ENCODE measurements at regions not wholly inside any gene's neighbourhood (a gene's known extent, or its start where the extent isn't known, plus 50 kb on each side); places are given as distances from the start of the nearest gene placed in this dataset.

GRCh38 chr6:144712541-144712940, 427.4 kb downstream of the UTRN start:
- TF ChIP-seq CTCF (conservative IDR thresholded peaks at IDR 0.05): no peak
- no peak overlapping the region for H2BK15ac ChIP-seq (ENCODE audit: low read depth, low read length)
- H3K14ac ChIP-seq (ENCODE audit: insufficient read depth, low read length): no peak overlapping the region
- peak overlapping the region in 1 of 3 experiments; percentile 78; a peak in 1 of 7 replicates for H3K27ac Mint-ChIP-seq
- no CpG with 5 or more reads among the region's 1 CpG for WGBS (ENCODE audit: extremely low coverage, insufficient read length, low lambda C conversion rate)
- H3K9me3 Mint-ChIP-seq: no peaks in the 10 kb centered on the region
- no peak overlapping the region for H3K18ac ChIP-seq (ENCODE audit: insufficient read length, low read depth, low read length)
- H3K79me2 ChIP-seq (ENCODE audit: insufficient read depth, low read length): no peaks in the 10 kb centered on the region
- no peak overlapping the region for H2AFZ ChIP-seq (ENCODE audit: low read length)
- no peak overlapping the region for H2AK5ac ChIP-seq (ENCODE audit: insufficient read length, low read length)
- H3K27me3 Mint-ChIP-seq (ENCODE audit: low read depth): no peaks in the 10 kb centered on the region
- no peaks in the 10 kb centered on the region for H3K23me2 ChIP-seq (ENCODE audit: insufficient read length, low read depth, low read length, poor library complexity, severe bottlenecking)
- H4K20me1 ChIP-seq (ENCODE audit: control insufficient read depth, insufficient read depth, insufficient read length): no peaks in the 10 kb centered on the region
- no peak overlapping the region for H3K27ac ChIP-seq (ENCODE audit: insufficient read length, low read depth, low read length)
- no peak overlapping the region for H4K8ac ChIP-seq (replicated peaks; ENCODE audit: insufficient read length, low read depth, low read length)
- peaks cover 14 to 24% of the 10 kb centered on the region in 2 experiments for H3K4me1 Mint-ChIP-seq
- no peak overlapping the region for H2BK12ac ChIP-seq (ENCODE audit: insufficient read length, low read depth, low read length)
- H3T11ph ChIP-seq (ENCODE audit: low read length): no peak overlapping the region
- no peak overlapping the region for H3K4me3 Mint-ChIP-seq
- H3K27me3 ChIP-seq (ENCODE audit: insufficient read depth, low read length): no peaks in the 10 kb centered on the region; the same call in 1 of the 2 replicates
- no peak overlapping the region for H3K4me2 ChIP-seq (ENCODE audit: insufficient read depth, insufficient read length, low read length)
- no peak overlapping the region for H2BK5ac ChIP-seq (ENCODE audit: insufficient read length, low read length)
- H4K5ac ChIP-seq (ENCODE audit: insufficient read length, low read depth, low read length): no peak overlapping the region
- no peak overlapping the region for H3K56ac ChIP-seq (ENCODE audit: insufficient read length, low read depth, low read length)
- no peak overlapping the region for H3K9ac ChIP-seq (ENCODE audit: extremely low read depth, insufficient read length, low read length)
- H3K79me1 ChIP-seq (ENCODE audit: insufficient read depth, low read depth, low read length, poor library complexity, severe bottlenecking): no peaks in the 10 kb centered on the region
- peaks cover 0 to 9% (median 0%) of the 10 kb centered on the region in 3 experiments; a peak in 3 of 7 replicates for H3K36me3 Mint-ChIP-seq (ENCODE audit: insufficient read depth in 1 of 3, low read depth in 3 of 3)
- no peak overlapping the region for H3K23ac ChIP-seq (ENCODE audit: insufficient read length, low read depth, low read length)
- H2BK120ac ChIP-seq (ENCODE audit: low read depth, low read length, poor library complexity, severe bottlenecking): no peak overlapping the region
- no peaks in the 10 kb centered on the region for H3K9me3 ChIP-seq (ENCODE audit: control insufficient read depth, low read depth, low read length)
- H3K4ac ChIP-seq (ENCODE audit: low read depth, low read length): no peak overlapping the region
- no peak for DNase-seq
- H3K4me1 ChIP-seq (ENCODE audit: insufficient read depth, low read length): no peaks in the 10 kb centered on the region
- H2BK20ac ChIP-seq (ENCODE audit: low read depth, low read length, poor library complexity, severe bottlenecking): no peak overlapping the region
- H4K91ac ChIP-seq (ENCODE audit: insufficient read length, low read depth, low read length): no peak overlapping the region

All from H9 (cell line).